HL-60 (cell line): ENCODE measurements at regions not wholly inside any gene's neighbourhood (a gene's known extent, or its start where the extent isn't known, plus 50 kb on each side); places are given as distances from the start of the nearest gene placed in this dataset.

Experiments
- DNase-seq, 2 experiments: peaks; one replicate each; pipeline ENCODE4 v3.0.0-alpha.2; 2010 to 2020; ENCODE audit warnings: low read depth in 1 of 2, low spot score in 1 of 2
- H3K27ac ChIP-seq: fragments of 250-450 bp; sonication (Bioruptor Pico); replicated peaks from 2 replicates; pipeline ENCODE4 v1.5.1; 2020; ENCODE audit warnings: mild to moderate bottlenecking, moderate library complexity
- H3K27me3 ChIP-seq: fragments of 250-450 bp; sonication (Bioruptor Pico); 2 replicates; pipeline ENCODE4 v1.5.1; 2021; ENCODE audit warnings: mild to moderate bottlenecking, moderate library complexity; ENCODE audit not compliant: insufficient read depth, poor library complexity, severe bottlenecking
- H3K4me3 ChIP-seq: replicated peaks from 2 replicates; pipeline ENCODE4 v1.5.1; 2011; ENCODE audit warnings: mild to moderate bottlenecking, control low read depth, low read length; ENCODE audit not compliant: insufficient read depth
- GABPA ChIP-seq: IDR thresholded peaks from 2 replicates; pipeline ENCODE4 v1.6.1; 2012; ENCODE audit warnings: low read depth
- POLR2AphosphoS5 ChIP-seq: IDR thresholded peaks from 2 replicates; pipeline ENCODE4 v1.6.1; 2012; ENCODE audit warnings: low read depth
- SPI1 ChIP-seq: IDR thresholded peaks from 2 replicates; pipeline ENCODE4 v1.6.1; 2012; ENCODE audit warnings: low read depth, mild to moderate bottlenecking, borderline replicate concordance
- TF ChIP-seq, protein P1 (sequence below): IDR thresholded peaks from 2 replicates; pipeline ENCODE4 v1.6.1; 2012; ENCODE audit warnings: low read depth; ENCODE audit not compliant: insufficient replicate concordance
- TF ChIP-seq, protein P2 (sequence below): IDR thresholded peaks from one replicate; pipeline ENCODE4 v1.5.1; 2011; ENCODE audit warnings: low read length, control low read depth, inconsistent platforms; ENCODE audit not compliant: insufficient read depth

GRCh38 chr16:85486256-85486915 is 126.7 kb upstream of the GSE1 start:
- no peak overlapping the region for H3K4me3 ChIP-seq
- H3K27me3 ChIP-seq: no peaks in the 10 kb centered on the region
- no peak for DNase-seq
- H3K27ac ChIP-seq: no peak overlapping the region
- TF ChIP-seq, protein P1, sequence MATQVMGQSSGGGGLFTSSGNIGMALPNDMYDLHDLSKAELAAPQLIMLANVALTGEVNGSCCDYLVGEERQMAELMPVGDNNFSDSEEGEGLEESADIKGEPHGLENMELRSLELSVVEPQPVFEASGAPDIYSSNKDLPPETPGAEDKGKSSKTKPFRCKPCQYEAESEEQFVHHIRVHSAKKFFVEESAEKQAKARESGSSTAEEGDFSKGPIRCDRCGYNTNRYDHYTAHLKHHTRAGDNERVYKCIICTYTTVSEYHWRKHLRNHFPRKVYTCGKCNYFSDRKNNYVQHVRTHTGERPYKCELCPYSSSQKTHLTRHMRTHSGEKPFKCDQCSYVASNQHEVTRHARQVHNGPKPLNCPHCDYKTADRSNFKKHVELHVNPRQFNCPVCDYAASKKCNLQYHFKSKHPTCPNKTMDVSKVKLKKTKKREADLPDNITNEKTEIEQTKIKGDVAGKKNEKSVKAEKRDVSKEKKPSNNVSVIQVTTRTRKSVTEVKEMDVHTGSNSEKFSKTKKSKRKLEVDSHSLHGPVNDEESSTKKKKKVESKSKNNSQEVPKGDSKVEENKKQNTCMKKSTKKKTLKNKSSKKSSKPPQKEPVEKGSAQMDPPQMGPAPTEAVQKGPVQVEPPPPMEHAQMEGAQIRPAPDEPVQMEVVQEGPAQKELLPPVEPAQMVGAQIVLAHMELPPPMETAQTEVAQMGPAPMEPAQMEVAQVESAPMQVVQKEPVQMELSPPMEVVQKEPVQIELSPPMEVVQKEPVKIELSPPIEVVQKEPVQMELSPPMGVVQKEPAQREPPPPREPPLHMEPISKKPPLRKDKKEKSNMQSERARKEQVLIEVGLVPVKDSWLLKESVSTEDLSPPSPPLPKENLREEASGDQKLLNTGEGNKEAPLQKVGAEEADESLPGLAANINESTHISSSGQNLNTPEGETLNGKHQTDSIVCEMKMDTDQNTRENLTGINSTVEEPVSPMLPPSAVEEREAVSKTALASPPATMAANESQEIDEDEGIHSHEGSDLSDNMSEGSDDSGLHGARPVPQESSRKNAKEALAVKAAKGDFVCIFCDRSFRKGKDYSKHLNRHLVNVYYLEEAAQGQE: no peak
- TF ChIP-seq, protein P2, sequence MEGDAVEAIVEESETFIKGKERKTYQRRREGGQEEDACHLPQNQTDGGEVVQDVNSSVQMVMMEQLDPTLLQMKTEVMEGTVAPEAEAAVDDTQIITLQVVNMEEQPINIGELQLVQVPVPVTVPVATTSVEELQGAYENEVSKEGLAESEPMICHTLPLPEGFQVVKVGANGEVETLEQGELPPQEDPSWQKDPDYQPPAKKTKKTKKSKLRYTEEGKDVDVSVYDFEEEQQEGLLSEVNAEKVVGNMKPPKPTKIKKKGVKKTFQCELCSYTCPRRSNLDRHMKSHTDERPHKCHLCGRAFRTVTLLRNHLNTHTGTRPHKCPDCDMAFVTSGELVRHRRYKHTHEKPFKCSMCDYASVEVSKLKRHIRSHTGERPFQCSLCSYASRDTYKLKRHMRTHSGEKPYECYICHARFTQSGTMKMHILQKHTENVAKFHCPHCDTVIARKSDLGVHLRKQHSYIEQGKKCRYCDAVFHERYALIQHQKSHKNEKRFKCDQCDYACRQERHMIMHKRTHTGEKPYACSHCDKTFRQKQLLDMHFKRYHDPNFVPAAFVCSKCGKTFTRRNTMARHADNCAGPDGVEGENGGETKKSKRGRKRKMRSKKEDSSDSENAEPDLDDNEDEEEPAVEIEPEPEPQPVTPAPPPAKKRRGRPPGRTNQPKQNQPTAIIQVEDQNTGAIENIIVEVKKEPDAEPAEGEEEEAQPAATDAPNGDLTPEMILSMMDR: no peak
- TF ChIP-seq POLR2AphosphoS5 (no peak), SPI1 (no peak), GABPA (no peak)

DNA sequence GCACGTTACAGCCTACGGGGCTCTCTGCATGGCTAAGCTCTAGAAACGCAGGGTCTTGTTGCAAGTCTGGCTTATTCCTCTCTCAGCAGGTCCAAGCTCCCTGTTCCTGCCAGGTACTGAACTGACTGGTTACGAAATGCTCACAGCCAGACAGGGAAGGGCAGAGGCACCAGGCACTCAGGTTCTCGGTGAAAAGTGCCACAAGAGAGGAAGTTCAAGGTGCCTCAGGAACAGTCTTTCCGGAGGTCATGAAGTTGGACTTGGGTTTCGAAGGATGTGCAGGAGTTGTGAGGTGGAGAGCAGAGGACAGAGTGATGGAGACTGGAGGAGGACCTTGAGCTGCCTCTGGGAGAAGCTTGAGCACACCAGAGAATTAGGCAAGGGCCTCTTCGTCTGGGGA is 124.7 kb upstream of the GSE1 start:
- TF ChIP-seq GABPA: no peak
- TF ChIP-seq, protein P2: no peak
- TF ChIP-seq, protein P1: no peak
- TF ChIP-seq POLR2AphosphoS5: no peak
- no peak for TF ChIP-seq SPI1
- no peak overlapping the region for H3K27ac ChIP-seq
- DNase-seq: peak; percentile 1 to 25
- H3K4me3 ChIP-seq: no peak overlapping the region
- H3K27me3 ChIP-seq: no peaks in the 10 kb centered on the region

DNA sequence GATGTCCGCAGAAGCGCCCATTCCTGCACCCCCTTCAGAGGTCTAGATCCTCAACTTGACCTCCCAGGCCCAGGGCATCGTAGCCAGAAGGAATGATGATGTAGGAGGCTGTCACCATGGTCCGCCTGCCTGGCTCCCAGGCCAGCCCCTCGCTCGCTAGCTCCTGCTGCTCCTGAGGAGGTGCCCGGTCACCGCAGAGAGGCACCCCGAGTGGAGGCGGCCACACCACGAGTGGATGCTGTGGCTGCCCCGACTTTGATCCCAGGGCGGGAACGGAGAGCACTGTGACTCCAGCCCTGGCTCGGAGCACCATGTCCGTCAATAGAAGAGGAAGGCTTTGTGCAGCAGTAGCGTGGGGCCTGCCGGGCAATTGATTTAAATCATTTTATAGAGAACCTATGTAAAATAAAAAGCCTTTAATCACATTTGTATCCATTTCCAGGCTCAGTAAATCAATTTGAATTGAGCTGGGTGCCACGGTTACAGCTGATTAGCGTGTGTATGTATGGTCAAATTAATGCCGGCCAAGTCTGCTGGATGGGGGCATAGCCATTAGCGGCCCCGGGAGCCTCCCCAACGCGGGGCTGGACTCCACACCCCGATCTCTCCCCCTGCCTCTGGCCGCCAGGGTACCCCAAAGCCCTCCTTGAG is 122.6 kb upstream of the GSE1 start:
- no peak overlapping the region for H3K27ac ChIP-seq
- no peak overlapping the region for H3K4me3 ChIP-seq
- H3K27me3 ChIP-seq: no peaks in the 10 kb centered on the region
- no peak for TF ChIP-seq GABPA
- DNase-seq: no peak

DNA sequence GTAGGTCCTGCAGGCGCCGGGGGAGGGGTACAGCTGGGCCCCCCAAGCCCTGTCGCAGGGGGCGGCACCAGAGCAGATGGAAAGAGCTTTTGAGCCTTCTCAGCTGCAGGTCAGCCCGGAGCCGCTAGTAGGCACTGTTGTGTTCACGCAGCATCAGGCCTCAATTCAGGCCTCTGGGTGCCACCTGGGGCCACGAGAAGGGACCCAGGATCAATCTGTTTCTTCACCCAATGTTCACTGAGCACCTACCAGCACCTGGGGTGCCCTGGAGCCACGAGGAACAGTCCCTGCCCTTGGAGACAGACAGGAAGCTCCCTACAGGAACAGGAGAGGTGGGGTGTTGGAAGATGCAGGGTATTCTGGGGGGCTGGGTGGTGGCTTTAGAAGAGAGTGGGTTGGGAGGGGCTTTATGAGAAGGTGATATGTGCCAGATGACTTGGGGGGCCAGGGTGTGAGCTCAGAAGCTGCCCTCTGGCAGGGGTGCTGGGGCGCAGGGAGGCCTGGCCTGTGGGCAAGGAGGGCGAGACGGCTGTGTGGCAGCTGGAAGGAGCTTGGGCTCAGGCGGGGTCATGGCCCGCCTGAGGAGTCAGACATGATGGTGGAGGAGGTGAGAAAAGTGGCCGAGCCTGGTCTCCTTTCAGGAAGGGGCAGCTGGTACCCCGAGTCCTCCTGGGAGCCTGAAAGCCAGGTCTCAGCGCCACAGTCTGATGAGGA is 121.9 kb upstream of the GSE1 start:
- TF ChIP-seq SPI1: no peak
- TF ChIP-seq, protein P2: peak; percentile 66

More for the DNA sequence above, 121.9 kb upstream of the GSE1 start:
- peak in 1 of 2 experiments; percentile 30 for DNase-seq
- no peak overlapping the region for H3K27ac ChIP-seq
- H3K4me3 ChIP-seq: no peak overlapping the region
- H3K27me3 ChIP-seq: no peaks in the 10 kb centered on the region
